Sigmoid colon (tissue), 6 donors: ENCODE measurements at regions not wholly inside any gene's neighbourhood (a gene's known extent, or its start where the extent isn't known, plus 50 kb on each side); places are given as distances from the start of the nearest gene placed in this dataset.

Experiments
- DNase-seq: peaks from one replicate; pipeline ENCODE4 v3.0.0-alpha.2; 2019
- H3K27ac ChIP-seq, 4 donors: fragments of 200-600 bp; sonication (generic); one replicate each; pipeline ENCODE4 v1.5.1; 2016 to 2019; ENCODE audit warnings: mild to moderate bottlenecking in 1 of 4
- H3K27me3 ChIP-seq, 3 donors: fragments of 200-600 bp; sonication (generic); one replicate each; pipeline ENCODE4 v1.5.1; 2019; ENCODE audit warnings: mild to moderate bottlenecking in 1 of 3
- H3K36me3 ChIP-seq, 4 donors: fragments of 200-600 bp; sonication (generic); one replicate each; pipeline ENCODE4 v1.5.1; 2016 to 2019
- H3K4me1 ChIP-seq, 4 donors: fragments of 200-600 bp; sonication (generic); one replicate each; pipeline ENCODE4 v1.5.1; 2017 to 2019
- H3K4me3 ChIP-seq, 4 donors: fragments of 200-600 bp; sonication (generic); one replicate each; pipeline ENCODE4 v1.5.1; 2017 to 2019; ENCODE audit warnings: mild to moderate bottlenecking in 2 of 4, moderate library complexity in 1 of 4
- H3K9me3 ChIP-seq, 4 donors: fragments of 200-600 bp in 3 of 4; sonication (generic) in 3 of 4; one replicate each; pipeline versions ENCODE4 v1.5.1 to v1.6.1; 2013 to 2019
- EP300 ChIP-seq, 4 donors: sonication (generic); formaldehyde crosslinking; IDR thresholded peaks; one replicate each; pipeline ENCODE4 v1.6.1; 2017; ENCODE audit warnings: antibody characterized with exemption in 4 of 4
- POLR2A ChIP-seq, 2 donors: fragments of 450-650 bp; IDR thresholded peaks; one replicate each; pipeline ENCODE4 v1.6.1; 2016; ENCODE audit warnings: antibody characterized with exemption in 2 of 2, mild to moderate bottlenecking in 2 of 2, moderate library complexity in 2 of 2
- POLR2AphosphoS5 ChIP-seq, 4 donors: sonication (generic); formaldehyde crosslinking; IDR thresholded peaks; one replicate each; pipeline ENCODE4 v1.6.1; 2017; ENCODE audit warnings: antibody characterized with exemption in 4 of 4
- WGBS, 2 donors: extraction: QIAGEN DNeasy Blood & Tissue Kit; methylation state at CpG; one replicate each; pipeline ENCODE4 v1.1.7; 2013; 5-methylcytosine and 5-hydroxymethylcytosine counted together
- intact Hi-C: fragments of 100-400 bp; cut with DNase I; formaldehyde crosslinking; loops from one replicate; pipeline ENCODE4 v1.15.1; 2023
- TF ChIP-seq, protein P1 (sequence below), 4 experiments: fragments of 450-650 bp in 3 of 4; fragments of 200-600 bp in 1 of 4; IDR thresholded peaks; one replicate each; pipeline ENCODE4 v1.5.1; 2016 to 2019; ENCODE audit warnings: antibody characterized with exemption in 4 of 4, mild to moderate bottlenecking in 3 of 4, moderate library complexity in 2 of 4
- donor health status: healthy with polysubstance abuse.
- donor health status: healthy.

GRCh38 chr16:86663685-86664521 lies 85.6 kb downstream of the FOXL1 start:
- Histone ChIP-seq H3K4me1 (no peaks in the 10 kb centered on the region), H3K36me3 (no peaks in the 10 kb centered on the region), H3K27me3 (peaks cover 0 to 40% (median 0%) of the 10 kb centered on the region in 3 donors), H3K4me3 (no peak overlapping the region), H3K9me3 (peaks cover 0 to 4% (median 0%) of the 10 kb centered on the region in 4 donors), H3K27ac (no peak overlapping the region)
- intact Hi-C loops, result no loop called here
- DNase-seq, result no peak
- WGBS, 2 donors, result 73 to 79% methylated on average over 19 of the region's 19 CpGs
- TF ChIP-seq EP300 (IDR thresholded peaks at IDR 0.05), result no peak
- TF ChIP-seq, protein P1, sequence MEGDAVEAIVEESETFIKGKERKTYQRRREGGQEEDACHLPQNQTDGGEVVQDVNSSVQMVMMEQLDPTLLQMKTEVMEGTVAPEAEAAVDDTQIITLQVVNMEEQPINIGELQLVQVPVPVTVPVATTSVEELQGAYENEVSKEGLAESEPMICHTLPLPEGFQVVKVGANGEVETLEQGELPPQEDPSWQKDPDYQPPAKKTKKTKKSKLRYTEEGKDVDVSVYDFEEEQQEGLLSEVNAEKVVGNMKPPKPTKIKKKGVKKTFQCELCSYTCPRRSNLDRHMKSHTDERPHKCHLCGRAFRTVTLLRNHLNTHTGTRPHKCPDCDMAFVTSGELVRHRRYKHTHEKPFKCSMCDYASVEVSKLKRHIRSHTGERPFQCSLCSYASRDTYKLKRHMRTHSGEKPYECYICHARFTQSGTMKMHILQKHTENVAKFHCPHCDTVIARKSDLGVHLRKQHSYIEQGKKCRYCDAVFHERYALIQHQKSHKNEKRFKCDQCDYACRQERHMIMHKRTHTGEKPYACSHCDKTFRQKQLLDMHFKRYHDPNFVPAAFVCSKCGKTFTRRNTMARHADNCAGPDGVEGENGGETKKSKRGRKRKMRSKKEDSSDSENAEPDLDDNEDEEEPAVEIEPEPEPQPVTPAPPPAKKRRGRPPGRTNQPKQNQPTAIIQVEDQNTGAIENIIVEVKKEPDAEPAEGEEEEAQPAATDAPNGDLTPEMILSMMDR (IDR thresholded peaks at IDR 0.05), result no peak
- no peak for TF ChIP-seq POLR2A (IDR thresholded peaks at IDR 0.05)
- TF ChIP-seq POLR2AphosphoS5 (IDR thresholded peaks at IDR 0.05), result no peak

DNA sequence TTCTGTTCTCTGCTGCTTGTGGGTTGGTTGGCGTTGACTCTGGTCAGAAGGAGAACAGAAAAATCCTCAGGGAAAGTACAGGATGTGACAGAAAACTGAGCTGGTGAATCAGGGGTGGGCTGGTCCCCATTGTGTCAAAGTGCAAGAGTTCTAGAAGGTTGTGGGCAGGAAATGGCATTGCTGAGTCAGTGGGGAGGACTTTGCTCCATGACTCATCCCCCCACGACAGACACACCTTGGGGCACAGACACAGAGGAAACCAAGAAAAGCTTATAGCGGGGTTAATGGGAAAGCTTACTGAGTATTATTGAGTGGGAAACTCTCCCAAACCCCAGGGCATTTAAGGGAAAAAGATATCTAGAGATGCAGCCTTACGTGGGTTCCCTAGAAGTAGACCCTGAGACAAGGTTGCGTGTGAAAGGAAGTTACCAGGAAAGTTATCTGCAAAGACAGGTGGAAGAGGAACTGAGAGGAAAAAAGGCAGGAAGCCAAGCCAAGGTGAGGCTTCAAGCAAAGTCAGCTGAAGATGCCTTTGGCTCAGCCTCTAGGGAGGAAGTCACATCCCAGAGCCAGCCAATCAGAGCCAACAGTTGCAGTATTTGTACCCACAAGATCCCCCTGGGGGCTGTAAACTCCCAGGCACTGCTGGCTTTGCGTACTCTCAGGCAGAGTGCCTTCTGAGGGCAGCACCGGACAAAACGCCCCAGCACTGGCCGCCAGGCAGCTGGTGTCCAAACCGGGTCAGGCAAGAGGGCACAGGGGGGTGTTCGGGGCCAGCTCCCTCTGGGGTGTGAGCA lies 86.4 kb downstream of the FOXL1 start:
- H3K9me3 ChIP-seq, result peaks cover 0 to 4% (median 0%) of the 10 kb centered on the region in 4 donors
- peaks cover 0 to 46% (median 0%) of the 10 kb centered on the region in 3 donors for H3K27me3 ChIP-seq
- no peak for DNase-seq
- H3K27ac ChIP-seq, result no peak overlapping the region
- no peaks in the 10 kb centered on the region for H3K4me1 ChIP-seq
- intact Hi-C loops, result no loop called here
- 52 to 56% methylated on average over 11 of the region's 11 CpGs for WGBS, 2 donors
- no peak overlapping the region for H3K4me3 ChIP-seq
- H3K36me3 ChIP-seq, result no peaks in the 10 kb centered on the region
- TF ChIP-seq POLR2A (IDR thresholded peaks at IDR 0.05), result no peak

DNA sequence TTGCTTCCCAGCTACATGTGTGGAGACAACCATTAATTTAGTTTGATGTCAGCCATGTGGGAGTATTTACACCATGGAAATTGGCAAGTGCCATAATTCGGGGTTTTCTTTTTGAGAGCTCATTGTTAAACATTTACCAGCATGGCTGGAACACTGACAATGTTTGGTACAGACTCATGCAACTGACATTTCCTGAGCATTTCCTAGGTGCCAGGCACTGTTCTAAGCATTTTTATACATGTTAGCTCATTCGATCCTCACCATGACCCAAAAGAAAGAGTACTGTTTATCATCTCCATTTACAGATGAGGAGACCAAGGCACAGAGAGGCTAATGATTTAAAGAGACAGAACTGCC lies 86.9 kb downstream of the FOXL1 start:
- TF ChIP-seq POLR2A (IDR thresholded peaks at IDR 0.05), result no peak
- H3K36me3 ChIP-seq, result no peaks in the 10 kb centered on the region
- H3K27ac ChIP-seq, result no peak overlapping the region
- no peak for DNase-seq
- no peaks in the 10 kb centered on the region for H3K9me3 ChIP-seq
- intact Hi-C loops, result no loop called here
- 31 to 77% methylated on average over 2 of the region's 2 CpGs for WGBS, 2 donors
- peaks cover 0 to 48% (median 5%) of the 10 kb centered on the region in 3 donors for H3K27me3 ChIP-seq
- no peak overlapping the region for H3K4me3 ChIP-seq
- H3K4me1 ChIP-seq, result no peaks in the 10 kb centered on the region

- H3K4me1 ChIP-seq, result no peaks in the 10 kb centered on the region
- H3K36me3 ChIP-seq, result no peaks in the 10 kb centered on the region
- no peak overlapping the region for H3K27ac ChIP-seq
- no peak for TF ChIP-seq POLR2AphosphoS5 (IDR thresholded peaks at IDR 0.05)
- TF ChIP-seq EP300 (IDR thresholded peaks at IDR 0.05), result no peak
- TF ChIP-seq, protein P1 (IDR thresholded peaks at IDR 0.05), result no peak
- no peak for TF ChIP-seq POLR2A (IDR thresholded peaks at IDR 0.05)
- intact Hi-C loops, result no loop called here
- peaks cover 0 to 52% (median 7%) of the 10 kb centered on the region in 3 donors for H3K27me3 ChIP-seq
- H3K4me3 ChIP-seq, result no peak overlapping the region
- WGBS, 2 donors, result 94 to 95% methylated on average over 3 of the region's 3 CpGs
- no peaks in the 10 kb centered on the region for H3K9me3 ChIP-seq
- no peak for DNase-seq
These were observed 87.6 kb downstream of the FOXL1 start for GRCh38 chr16:86665929-86666328.

GRCh38 chr16:86667035-86667434 lies 88.7 kb downstream of the FOXL1 start:
- H3K9me3 ChIP-seq, result no peaks in the 10 kb centered on the region
- TF ChIP-seq POLR2A (IDR thresholded peaks at IDR 0.05), result no peak
- TF ChIP-seq, protein P1 (IDR thresholded peaks at IDR 0.05), result no peak
- TF ChIP-seq EP300 (IDR thresholded peaks at IDR 0.05), result no peak
- no peak for TF ChIP-seq POLR2AphosphoS5 (IDR thresholded peaks at IDR 0.05)
- H3K36me3 ChIP-seq, result no peaks in the 10 kb centered on the region
- H3K27me3 ChIP-seq, result peaks cover 6 to 54% (median 7%) of the 10 kb centered on the region in 3 donors
- peak overlapping the region in 1 of 4 donors; percentile 5 for H3K27ac ChIP-seq
- intact Hi-C loops, result no loop called here
- H3K4me3 ChIP-seq, result no peak overlapping the region
- H3K4me1 ChIP-seq, result peaks cover 0 to 6% (median 0%) of the 10 kb centered on the region in 4 donors
- no peak for DNase-seq
- WGBS, 2 donors, result 63 to 75% methylated on average over 3 of the region's 3 CpGs
